GM18508 (cell line): ENCODE measurements at regions not wholly inside any gene's neighbourhood (a gene's known extent, or its start where the extent isn't known, plus 50 kb on each side); places are given as distances from the start of the nearest gene placed in this dataset.
A peak's percentile ranks its signal among the peaks of the same experiment; 100 is the strongest.
"Not testable (repeated sequence)": the region's sequence is repeated elsewhere in the genome, so short reads cannot be mapped to it uniquely, and the experiment has no call there.

Source experiments
- ATAC-seq: cut with Tn5 transposase; IDR thresholded peaks from one replicate; pipeline ENCODE4 v1.9.1; 2021; ENCODE audit warnings: moderate number of reproducible peaks; ENCODE audit not compliant: insufficient read depth, unreplicated experiment

GRCh38 chr2:75432761-75433361 lies 127.9 kb downstream of the EVA1A start:
- ATAC-seq: peak; percentile 67

DNA sequence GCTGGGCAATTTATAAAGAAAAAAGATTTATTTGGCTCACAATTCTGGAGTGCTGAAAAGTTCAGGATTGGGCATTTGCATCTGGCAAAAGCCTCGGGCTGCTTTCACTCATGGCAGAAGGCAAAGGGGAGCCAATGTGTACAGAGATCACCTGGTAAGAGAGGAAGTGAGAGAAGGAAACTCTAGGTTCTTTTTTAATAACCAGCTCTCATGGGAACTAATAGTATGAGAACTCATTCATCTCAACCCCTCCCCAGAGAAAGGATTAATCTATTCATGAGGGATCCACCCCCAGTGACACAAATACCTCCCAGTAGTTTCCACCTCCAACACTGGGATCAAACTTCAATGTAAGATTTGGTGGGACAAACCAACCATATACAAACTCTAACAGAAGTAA lies 129.0 kb downstream of the EVA1A start:
- peak; percentile 71 for ATAC-seq

DNA sequence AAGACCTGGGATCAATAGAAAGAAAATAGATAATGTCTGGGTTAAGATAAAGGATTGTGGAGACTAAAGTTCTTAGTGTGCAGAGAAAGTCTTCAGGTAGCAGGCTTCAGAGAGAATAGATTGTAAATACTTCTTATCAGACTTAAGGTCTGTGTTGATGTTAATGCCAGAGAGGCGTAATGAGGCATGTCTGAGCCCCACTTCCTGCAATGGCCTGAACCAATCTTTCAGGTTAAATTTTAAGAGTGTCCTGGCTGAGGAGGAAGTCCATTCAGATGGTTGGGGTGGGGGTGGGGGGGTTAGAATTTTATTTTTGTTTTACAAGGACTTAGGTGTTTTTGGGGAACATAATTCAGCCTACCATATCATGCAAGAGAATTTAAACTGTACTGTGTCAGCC lies 129.5 kb downstream of the EVA1A start:
- no peak for ATAC-seq

DNA sequence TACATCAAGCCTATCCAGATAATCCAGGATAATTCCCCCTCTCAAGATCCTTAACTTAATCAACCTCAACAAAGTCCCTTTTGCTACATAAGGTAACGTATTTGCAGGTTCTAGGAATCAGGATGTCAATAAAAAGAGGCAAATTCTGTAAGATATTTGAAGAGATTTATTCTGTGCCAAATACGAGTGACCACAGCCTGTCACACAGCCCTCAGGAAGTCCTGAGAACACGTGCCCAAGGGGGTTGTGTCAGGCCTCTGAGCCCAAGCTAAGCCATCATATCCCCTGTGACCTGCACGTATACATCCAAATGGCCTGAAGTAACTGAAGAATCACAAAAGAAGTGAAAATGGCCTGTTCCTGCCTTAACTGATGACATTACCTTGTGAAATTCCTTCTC lies 130.3 kb downstream of the EVA1A start:
- not testable (repeated sequence) for ATAC-seq

DNA sequence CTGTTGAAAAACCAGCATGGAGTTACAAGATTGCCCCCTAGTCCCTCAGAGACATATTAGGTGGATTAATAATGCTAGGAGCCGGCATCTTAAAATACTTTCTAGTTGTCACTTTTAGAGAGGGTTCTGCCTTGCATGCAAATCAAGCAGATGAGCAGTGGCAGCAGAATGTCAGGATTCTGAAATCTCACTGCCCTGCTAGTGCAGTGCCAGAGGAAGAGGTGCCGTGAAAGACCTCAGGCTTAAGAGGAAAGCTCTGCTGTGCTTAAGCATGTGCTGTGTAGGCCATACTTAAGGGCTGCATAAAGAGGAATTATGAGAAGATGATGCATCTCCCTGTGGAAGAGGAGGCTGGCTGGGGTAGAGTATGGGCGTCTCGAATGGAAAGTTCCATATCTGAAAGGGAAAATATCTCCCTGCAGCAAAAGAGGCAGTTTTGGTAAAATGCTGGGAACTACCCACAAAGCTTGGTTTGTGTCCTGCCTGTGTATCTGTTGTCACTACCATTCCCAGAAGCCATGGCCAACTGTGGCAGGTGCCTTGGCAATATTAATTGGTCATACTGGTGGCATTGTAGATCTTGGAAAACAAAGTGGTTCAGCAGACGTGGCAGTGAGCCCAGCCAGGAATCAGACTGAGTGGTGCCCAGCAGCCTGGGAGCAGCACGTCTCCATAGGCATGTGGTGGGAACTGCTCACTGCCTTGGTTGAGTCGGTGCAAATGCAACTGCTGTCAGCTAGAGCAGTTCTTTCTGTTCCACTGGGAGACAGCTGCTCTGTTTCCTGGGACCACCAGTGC lies 131.9 kb downstream of the EVA1A start:
- ATAC-seq: no peak

- ATAC-seq: no peak
Measured at GRCh38 chr2:75428060-75428459, 132.7 kb downstream of the EVA1A start.

GRCh38 chr2:75424936-75425619 lies 135.7 kb downstream of the EVA1A start:
- no peak for ATAC-seq

- ATAC-seq: no peak
Measured at GRCh38 chr2:75421986-75422385, 138.8 kb downstream of the EVA1A start.

DNA sequence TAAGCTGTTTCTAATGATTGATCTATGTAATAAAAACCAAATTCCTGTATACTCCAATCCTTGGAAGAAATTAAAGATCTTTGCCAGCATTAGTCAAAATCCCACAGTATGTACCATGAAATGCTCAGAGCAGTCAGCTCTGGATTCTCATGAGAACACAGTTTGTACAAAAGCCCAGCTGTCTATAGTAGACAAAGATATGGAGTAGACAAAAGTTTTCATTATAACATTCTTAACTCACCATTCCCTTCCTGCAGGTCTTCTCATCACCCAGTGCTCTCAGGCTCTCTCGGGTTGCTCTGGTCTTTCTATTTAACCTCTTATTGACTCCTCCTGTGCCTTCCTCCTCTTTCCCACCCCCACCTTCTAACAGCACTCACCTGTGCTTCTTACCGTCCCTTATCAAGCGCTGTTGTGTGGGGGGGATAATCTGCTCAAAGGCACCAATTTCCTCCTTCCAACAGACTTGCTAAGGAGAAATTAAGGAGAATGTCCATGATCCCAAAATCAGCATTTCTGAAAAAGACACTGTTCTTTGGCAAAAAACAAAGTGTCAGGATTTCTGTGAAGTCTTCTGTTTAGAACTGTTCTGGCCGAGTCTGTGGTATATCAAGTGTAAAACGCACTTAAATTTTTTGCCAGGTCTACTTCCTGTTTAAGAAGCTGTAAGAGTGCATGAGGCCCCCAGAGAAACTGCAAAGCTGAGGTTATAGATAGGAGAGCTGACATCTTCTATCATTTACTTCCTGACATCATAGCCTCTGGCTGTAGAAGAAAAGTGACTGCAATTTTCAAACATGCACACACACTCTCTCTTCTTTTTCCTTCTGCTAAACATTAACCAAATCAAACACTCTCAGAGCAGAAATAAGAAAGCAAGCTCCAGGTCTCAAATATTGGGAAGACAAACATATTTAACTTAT lies 144.1 kb downstream of the EVA1A start:
- ATAC-seq: peak; percentile 71

GRCh38 chr2:75415731-75416130 lies 145.0 kb downstream of the EVA1A start:
- no peak for ATAC-seq

GRCh38 chr2:75415111-75415626 lies 145.6 kb downstream of the EVA1A start:
- ATAC-seq: no peak

DNA sequence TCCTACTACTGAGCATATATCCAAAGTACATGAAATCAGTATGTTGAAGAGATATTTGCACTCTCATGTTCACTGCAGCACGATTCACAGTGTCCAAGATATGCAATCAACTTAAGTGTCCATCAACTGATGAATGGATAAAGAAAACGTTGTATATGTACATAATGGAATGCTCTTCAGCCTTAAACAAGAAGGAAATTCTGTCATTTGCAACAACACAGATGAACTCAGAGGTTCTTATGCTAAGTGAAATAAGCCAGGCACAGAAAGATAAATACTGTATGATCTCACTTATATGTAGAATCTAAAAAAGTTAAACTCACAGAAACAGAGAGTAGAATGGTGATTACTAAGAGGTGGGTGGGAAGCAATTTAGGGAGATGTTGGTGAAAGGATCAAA lies 149.2 kb downstream of the EVA1A start:
- no peak for ATAC-seq

- no peak for ATAC-seq
Measured at GRCh38 chr2:75410702-75411101, 150.0 kb downstream of the EVA1A start.

GRCh38 chr2:75408771-75409170 lies 152.0 kb downstream of the EVA1A start:
- no peak for ATAC-seq

GRCh38 chr2:75407038-75407530 lies 153.7 kb downstream of the EVA1A start:
- no peak for ATAC-seq

DNA sequence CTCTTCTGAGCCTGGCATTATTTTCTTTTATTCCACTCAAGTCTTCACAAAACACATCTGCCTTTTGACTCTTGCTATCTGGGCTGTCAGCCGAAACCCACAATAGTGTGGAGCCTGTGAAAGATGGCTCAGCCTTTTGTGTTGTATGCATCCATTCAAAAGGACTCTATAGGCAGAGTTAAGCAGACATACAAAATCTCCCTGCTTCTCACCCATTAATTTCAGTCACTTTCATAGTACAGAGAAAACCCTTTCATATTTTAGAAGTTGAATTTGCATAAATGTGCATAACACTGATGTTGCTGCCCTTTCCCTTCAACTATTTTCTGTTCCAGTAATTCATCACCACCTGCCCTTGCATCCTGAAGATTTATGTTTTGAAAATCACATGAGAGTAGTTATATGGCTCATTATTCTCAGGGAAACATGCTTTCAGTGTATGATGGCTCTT lies 154.6 kb downstream of the EVA1A start:
- no peak for ATAC-seq

DNA sequence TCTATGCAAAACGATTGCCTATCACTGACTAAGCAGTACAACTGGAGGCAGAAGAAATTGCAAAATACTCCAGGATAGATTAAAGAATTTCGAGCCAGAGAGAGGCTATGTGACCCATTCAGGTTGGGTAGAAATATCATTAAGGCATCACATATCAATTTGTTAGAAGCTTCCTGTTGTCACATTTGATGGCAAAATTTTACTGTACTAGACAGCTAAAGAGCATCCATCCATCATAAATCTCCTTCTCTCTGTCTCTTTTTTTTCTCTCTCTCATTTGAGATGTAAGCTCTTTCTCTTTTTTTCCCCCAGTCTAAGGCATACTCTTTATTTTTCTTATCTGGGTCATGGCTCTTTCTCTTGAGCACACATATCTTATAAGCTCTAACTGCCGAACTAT lies 155.7 kb downstream of the EVA1A start:
- no peak for ATAC-seq

DNA sequence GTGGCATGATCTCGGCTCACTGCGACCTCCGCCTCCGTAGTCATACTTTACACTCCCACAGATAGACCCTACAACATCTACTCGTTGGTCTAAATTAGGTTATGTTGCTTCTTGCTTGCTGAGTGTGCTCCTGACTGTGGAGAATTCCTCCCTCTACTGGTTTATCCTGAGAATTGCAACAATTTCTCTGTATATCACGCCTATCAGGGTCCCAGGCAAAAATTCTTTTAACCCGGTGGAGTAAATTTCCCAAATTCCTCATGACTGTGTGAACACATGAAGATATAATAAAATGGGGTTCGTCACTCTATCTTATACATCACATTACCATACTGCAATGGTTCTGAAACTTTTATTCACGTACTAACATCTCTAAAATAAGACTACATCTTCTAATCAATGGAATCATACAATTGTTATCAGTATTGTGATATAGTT lies 156.7 kb downstream of the EVA1A start:
- ATAC-seq: peak; percentile 89

DNA sequence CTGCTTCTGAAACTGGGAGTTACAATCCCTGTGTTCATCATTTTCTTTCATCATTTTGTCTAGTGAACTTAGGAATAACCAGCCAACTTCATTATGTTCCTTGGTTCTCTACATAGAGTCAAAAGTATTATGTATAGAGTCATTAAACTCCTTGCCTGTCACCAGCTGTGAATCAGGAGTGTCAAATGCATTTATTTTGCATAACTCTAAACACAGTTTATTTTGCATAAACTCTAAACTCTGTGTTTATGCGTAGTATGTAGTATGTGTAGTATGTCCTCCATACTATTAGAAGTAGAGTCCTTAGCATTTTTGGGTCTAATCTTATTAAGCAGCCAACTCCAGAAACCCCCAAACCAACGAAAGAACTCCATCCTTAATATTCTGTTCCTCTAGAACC lies 164.4 kb downstream of the EVA1A start:
- ATAC-seq: no peak

- not testable (repeated sequence) for ATAC-seq
Measured at GRCh38 chr2:75394764-75395163, 166.0 kb downstream of the EVA1A start.
